Smooth muscle cell (in vitro differentiated cells): ENCODE measurements at regions not wholly inside any gene's neighbourhood (a gene's known extent, or its start where the extent isn't known, plus 50 kb on each side); places are given as distances from the start of the nearest gene placed in this dataset.
"Not testable (repeated sequence)": the region's sequence is repeated elsewhere in the genome, so short reads cannot be mapped to it uniquely, and the experiment has no call there.

ENCODE experiments used
- DNase-seq: peaks from one replicate; lab custom pipeline; 2025; ENCODE audit not compliant: unreplicated experiment; lab: John Stamatoyannopoulos, UW
- H2AFZ ChIP-seq: fragments of 200-600 bp; sonication (generic); 2 replicates; pipeline ENCODE4 v1.6.0; 2016; ENCODE audit warnings: antibody characterized with exemption, low read depth, mild to moderate bottlenecking
- H3F3A ChIP-seq: fragments of 200-600 bp; sonication (generic); 2 replicates; pipeline ENCODE4 v1.6.0; 2017; ENCODE audit warnings: antibody characterized with exemption, low read depth
- H3K27ac ChIP-seq: fragments of 200-600 bp; sonication (generic); 2 replicates; pipeline ENCODE4 v1.5.1; 2016; ENCODE audit warnings: low read depth, mild to moderate bottlenecking
- H3K27me3 ChIP-seq: fragments of 200-600 bp; sonication (generic); 2 replicates; pipeline ENCODE4 v1.6.1; 2016; ENCODE audit warnings: low read depth, mild to moderate bottlenecking
- H3K36me3 ChIP-seq: fragments of 200-600 bp; sonication (generic); 2 replicates; pipeline ENCODE4 v1.5.1; 2016; ENCODE audit warnings: low read depth
- H3K4me1 ChIP-seq: fragments of 200-600 bp; sonication (generic); 2 replicates; pipeline ENCODE4 v1.5.1; 2016; ENCODE audit warnings: low read depth
- H3K4me2 ChIP-seq: fragments of 200-600 bp; sonication (generic); 2 replicates; pipeline ENCODE4 v1.6.0; 2016; ENCODE audit warnings: mild to moderate bottlenecking
- H3K4me3 ChIP-seq: fragments of 200-600 bp; sonication (generic); 2 replicates; pipeline ENCODE4 v1.5.1; 2016; ENCODE audit warnings: mild to moderate bottlenecking
- H3K79me2 ChIP-seq: fragments of 200-600 bp; sonication (generic); 2 replicates; pipeline ENCODE4 v1.6.0; 2016; ENCODE audit warnings: low read depth, mild to moderate bottlenecking
- H3K9ac ChIP-seq: fragments of 200-600 bp; sonication (generic); 2 replicates; pipeline ENCODE4 v1.6.0; 2016; ENCODE audit warnings: low read depth
- H3K9me3 ChIP-seq: fragments of 200-600 bp; sonication (generic); replicated peaks from 2 replicates; pipeline ENCODE4 v1.5.1; 2016; ENCODE audit warnings: low read depth
- H4K20me1 ChIP-seq: fragments of 200-600 bp; sonication (generic); 2 replicates; pipeline ENCODE4 v1.6.0; 2016; ENCODE audit warnings: low read depth
- WGBS: methylation state at CpG from one replicate; pipeline ENCODE4 v1.1.7; 2016; ENCODE audit warnings: low lambda C conversion rate; 5-methylcytosine and 5-hydroxymethylcytosine counted together
- TF ChIP-seq, protein P1 (sequence below): fragments of 200-600 bp; sonication (generic); IDR thresholded peaks from 2 replicates; pipeline ENCODE4 v1.5.1; 2017; ENCODE audit warnings: borderline replicate concordance, mild to moderate bottlenecking, antibody characterized with exemption; ENCODE audit not compliant: insufficient read depth, poor library complexity, severe bottlenecking

DNA sequence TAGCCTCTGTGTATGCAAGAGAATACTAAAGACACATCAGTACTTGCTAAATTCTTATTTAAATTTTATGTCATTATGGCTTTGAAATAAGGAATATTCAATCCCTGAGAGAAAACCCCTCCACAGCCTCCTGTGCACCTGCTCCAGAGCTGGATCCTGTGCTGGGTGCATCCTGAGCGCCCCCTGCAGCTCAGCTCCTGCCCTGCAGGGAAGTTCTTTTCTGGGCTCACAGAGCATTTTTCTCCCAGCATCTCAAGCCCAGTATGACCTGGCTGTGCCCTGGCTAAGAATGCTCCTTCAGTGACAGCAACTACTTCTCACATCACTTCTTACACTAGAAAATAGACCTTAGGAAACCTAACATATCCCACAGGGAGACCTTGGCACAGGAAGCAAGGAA, 1211.7 kb downstream of the TMEM121 start:
- Histone ChIP-seq H3K27ac (no peak overlapping the region), H3K36me3 (no peaks in the 10 kb centered on the region), H3K9ac (no peak overlapping the region), H2AFZ (no peak overlapping the region), H3F3A (no peaks in the 10 kb centered on the region), H3K27me3 (no peaks in the 10 kb centered on the region), H3K4me2 (no peak overlapping the region), H3K79me2 (no peaks in the 10 kb centered on the region), H3K4me3 (no peak overlapping the region), H3K9me3 (no peaks in the 10 kb centered on the region), H3K4me1 (no peaks in the 10 kb centered on the region), H4K20me1 (no peaks in the 10 kb centered on the region)
- WGBS = no CpG with 5 or more reads among the region's 1 CpG
- TF ChIP-seq, protein P1, sequence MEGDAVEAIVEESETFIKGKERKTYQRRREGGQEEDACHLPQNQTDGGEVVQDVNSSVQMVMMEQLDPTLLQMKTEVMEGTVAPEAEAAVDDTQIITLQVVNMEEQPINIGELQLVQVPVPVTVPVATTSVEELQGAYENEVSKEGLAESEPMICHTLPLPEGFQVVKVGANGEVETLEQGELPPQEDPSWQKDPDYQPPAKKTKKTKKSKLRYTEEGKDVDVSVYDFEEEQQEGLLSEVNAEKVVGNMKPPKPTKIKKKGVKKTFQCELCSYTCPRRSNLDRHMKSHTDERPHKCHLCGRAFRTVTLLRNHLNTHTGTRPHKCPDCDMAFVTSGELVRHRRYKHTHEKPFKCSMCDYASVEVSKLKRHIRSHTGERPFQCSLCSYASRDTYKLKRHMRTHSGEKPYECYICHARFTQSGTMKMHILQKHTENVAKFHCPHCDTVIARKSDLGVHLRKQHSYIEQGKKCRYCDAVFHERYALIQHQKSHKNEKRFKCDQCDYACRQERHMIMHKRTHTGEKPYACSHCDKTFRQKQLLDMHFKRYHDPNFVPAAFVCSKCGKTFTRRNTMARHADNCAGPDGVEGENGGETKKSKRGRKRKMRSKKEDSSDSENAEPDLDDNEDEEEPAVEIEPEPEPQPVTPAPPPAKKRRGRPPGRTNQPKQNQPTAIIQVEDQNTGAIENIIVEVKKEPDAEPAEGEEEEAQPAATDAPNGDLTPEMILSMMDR = no peak
- no peak for DNase-seq

DNA sequence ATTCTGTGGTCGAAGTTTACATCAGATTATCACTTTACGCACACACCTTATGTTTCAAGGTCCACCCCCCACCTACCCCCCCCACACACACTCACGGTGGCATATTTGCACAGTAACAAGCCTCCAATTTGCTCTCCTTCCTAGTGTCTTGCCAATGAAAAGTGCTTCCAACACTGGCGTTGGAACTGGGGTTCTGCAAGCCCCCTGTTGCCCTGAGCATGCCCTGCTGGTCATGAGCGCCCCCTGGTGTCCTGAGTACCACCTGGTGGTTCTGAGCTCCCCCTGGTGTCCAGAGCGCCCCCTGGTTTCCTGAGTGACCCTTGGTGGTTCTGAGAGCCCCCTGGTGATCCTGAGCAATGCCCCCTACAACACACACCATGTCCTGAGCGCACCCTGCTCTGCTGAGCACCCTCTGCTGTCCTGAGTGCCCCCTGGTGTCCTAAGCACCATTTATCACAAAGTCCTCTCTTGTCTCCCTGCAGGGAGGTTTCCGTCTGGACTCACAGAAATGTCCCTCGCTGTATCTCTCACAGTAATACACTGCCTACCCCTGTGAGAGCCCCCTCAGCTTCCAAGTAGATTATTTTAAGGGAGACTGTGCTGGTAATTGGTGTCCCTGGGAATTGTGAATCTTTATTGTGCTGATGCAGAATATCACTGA, 1212.3 kb downstream of the TMEM121 start:
- not testable (repeated sequence) for H3F3A ChIP-seq, H3K79me2 ChIP-seq, H3K4me3 ChIP-seq, H3K9ac ChIP-seq, DNase-seq, H2AFZ ChIP-seq, H3K27ac ChIP-seq, H3K27me3 ChIP-seq, H3K36me3 ChIP-seq, H3K9me3 ChIP-seq, H3K4me2 ChIP-seq, H3K4me1 ChIP-seq, H4K20me1 ChIP-seq
- WGBS = no CpG with 5 or more reads among the region's 9 CpGs

DNA sequence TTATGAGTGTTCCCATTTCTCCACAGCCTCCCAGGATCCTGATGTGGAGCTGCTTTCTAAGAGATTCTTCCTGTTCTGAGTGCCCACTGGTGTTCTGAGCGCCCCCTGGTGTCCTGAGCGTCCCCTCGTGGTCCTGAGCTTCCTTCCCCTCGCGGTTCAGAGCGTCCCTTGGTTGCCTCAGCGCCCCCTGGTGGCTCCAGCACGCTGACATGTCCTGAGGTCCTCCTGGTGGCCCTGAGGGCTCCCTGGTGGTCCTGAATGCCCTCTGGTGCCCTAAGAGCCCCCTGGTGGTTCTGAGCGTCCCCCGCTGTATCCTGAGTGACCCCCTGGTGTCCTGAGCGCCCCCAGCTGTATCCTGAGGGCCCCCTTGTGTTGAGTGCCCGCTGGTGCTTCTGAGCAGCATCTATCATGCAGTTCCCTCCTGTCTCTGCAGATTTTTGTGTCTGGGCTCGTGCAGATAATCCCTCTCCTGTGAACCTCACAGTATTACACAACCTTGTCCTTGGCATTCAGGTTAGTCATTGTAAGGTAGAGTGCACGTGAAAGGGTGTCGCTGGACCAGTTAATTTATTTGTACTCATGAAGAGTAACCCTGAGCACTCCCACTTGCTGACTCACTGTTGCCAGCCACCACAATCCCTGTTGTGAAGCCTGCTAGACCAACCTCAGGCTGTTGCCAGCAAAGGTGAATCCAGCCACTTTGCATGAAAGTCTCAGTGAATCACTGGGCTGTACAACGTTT, 1214.9 kb downstream of the TMEM121 start:
- not testable (repeated sequence) for H3F3A ChIP-seq, H3K9ac ChIP-seq, H3K36me3 ChIP-seq, H3K27me3 ChIP-seq, H2AFZ ChIP-seq, H4K20me1 ChIP-seq, H3K27ac ChIP-seq, DNase-seq, H3K9me3 ChIP-seq, H3K4me3 ChIP-seq, H3K4me1 ChIP-seq, H3K79me2 ChIP-seq, H3K4me2 ChIP-seq
- no CpG with 5 or more reads among the region's 16 CpGs for WGBS

GRCh38 chr14:106745016-106745767, 1218.8 kb downstream of the TMEM121 start:
- not testable (repeated sequence) for H3K4me2 ChIP-seq, H4K20me1 ChIP-seq, H3F3A ChIP-seq, DNase-seq, H3K9me3 ChIP-seq, H3K36me3 ChIP-seq, H3K79me2 ChIP-seq, H3K27me3 ChIP-seq, H3K9ac ChIP-seq, H3K4me3 ChIP-seq, H3K4me1 ChIP-seq, H3K27ac ChIP-seq, H2AFZ ChIP-seq
- 77% methylated on average over 4 of the region's 15 CpGs for WGBS

GRCh38 chr14:106750089-106750488, 1223.7 kb downstream of the TMEM121 start:
- H3F3A ChIP-seq, H3K27ac ChIP-seq, H3K4me2 ChIP-seq, H3K9ac ChIP-seq, H3K4me3 ChIP-seq, H2AFZ ChIP-seq, H3K79me2 ChIP-seq, H3K9me3 ChIP-seq, H3K36me3 ChIP-seq, DNase-seq, H3K27me3 ChIP-seq, H4K20me1 ChIP-seq, H3K4me1 ChIP-seq: not testable (repeated sequence)
- no CpG with 5 or more reads among the region's 3 CpGs for WGBS

GRCh38 chr14:106753751-106754150, 1227.4 kb downstream of the TMEM121 start:
- not testable (repeated sequence) for H2AFZ ChIP-seq, H3F3A ChIP-seq, H3K4me1 ChIP-seq, H4K20me1 ChIP-seq, H3K79me2 ChIP-seq, H3K36me3 ChIP-seq, H3K9me3 ChIP-seq, H3K27ac ChIP-seq, H3K4me3 ChIP-seq, DNase-seq, H3K27me3 ChIP-seq, H3K9ac ChIP-seq, H3K4me2 ChIP-seq
- WGBS = no CpG with 5 or more reads among the region's 4 CpGs

DNA sequence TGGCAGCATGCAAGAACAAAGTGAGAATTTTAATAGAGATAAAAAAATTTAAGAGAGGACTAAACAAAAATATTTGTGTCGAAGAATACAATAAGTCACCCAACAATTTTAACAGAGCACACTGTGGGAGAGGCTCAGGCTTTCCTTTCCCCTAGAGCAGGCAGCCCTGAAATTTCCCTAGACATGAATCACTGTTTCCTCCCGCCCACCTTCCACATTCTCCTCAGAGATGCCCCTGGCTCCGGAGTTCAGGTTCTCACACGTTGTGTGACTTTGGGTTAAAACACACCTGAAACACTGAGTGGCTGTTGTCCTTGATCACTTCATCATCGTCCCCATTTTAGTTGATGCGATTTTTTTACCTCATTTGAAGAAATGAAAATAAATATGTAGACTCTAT, 1231.1 kb downstream of the TMEM121 start:
- H3K4me1 ChIP-seq, H3K9ac ChIP-seq, H3K27me3 ChIP-seq, H3F3A ChIP-seq, DNase-seq, H3K27ac ChIP-seq, H3K4me2 ChIP-seq, H2AFZ ChIP-seq, H3K4me3 ChIP-seq, H4K20me1 ChIP-seq, H3K79me2 ChIP-seq, H3K36me3 ChIP-seq, H3K9me3 ChIP-seq: not testable (repeated sequence)
- 31% methylated on average over 6 of the region's 6 CpGs for WGBS
